Vagina (tissue), 2 donors: ENCODE measurements at regions not wholly inside any gene's neighbourhood (a gene's known extent, or its start where the extent isn't known, plus 50 kb on each side); places are given as distances from the start of the nearest gene placed in this dataset.

Experiments
- DNase-seq, 2 donors: peaks; one replicate each; pipeline ENCODE4 v3.0.0-alpha.2; 2017; ENCODE audit errors: extremely low spot score in 2 of 2
- H3K27ac ChIP-seq: fragments of 200-600 bp; sonication (generic); one replicate; pipeline ENCODE4 v1.5.1; 2019
- H3K27me3 ChIP-seq: fragments of 200-600 bp; sonication (generic); one replicate; pipeline ENCODE4 v1.5.1; 2019
- H3K36me3 ChIP-seq, 2 donors: fragments of 200-600 bp; sonication (generic); one replicate each; pipeline ENCODE4 v1.5.1; 2017 to 2019
- H3K4me1 ChIP-seq: fragments of 200-600 bp; sonication (generic); one replicate; pipeline ENCODE4 v1.5.1; 2019
- H3K4me3 ChIP-seq, 2 donors: fragments of 200-600 bp; sonication (generic); 1 replicate in 1 of 2; 2 replicates in 1 of 2; pipeline ENCODE4 v1.5.1; 2016 to 2019
- H3K9me3 ChIP-seq: fragments of 200-600 bp; sonication (generic); one replicate; pipeline ENCODE4 v1.5.1; 2019
- POLR2A ChIP-seq, 2 donors: fragments of 450-650 bp; IDR thresholded peaks; one replicate each; pipeline ENCODE4 v1.6.1; 2017; ENCODE audit warnings: antibody characterized with exemption in 2 of 2, mild to moderate bottlenecking in 2 of 2, moderate library complexity in 2 of 2
- POLR2AphosphoS5 ChIP-seq, 2 donors: sonication (generic); formaldehyde crosslinking; IDR thresholded peaks; one replicate each; pipeline ENCODE4 v1.9.0; 2017; ENCODE audit warnings: antibody characterized with exemption in 2 of 2, mild to moderate bottlenecking in 2 of 2, low read depth in 1 of 2; ENCODE audit not compliant: insufficient read depth in 1 of 2
- intact Hi-C: fragments of 100-400 bp; cut with DNase I; formaldehyde crosslinking; loops from one replicate; pipeline ENCODE4 v1.15.1; 2023
- TF ChIP-seq, protein P1 (sequence below), 3 experiments: fragments of 450-650 bp in 2 of 3; fragments of 200-600 bp in 1 of 3; sonication (generic) in 1 of 3; IDR thresholded peaks; one replicate each; pipeline ENCODE4 v1.5.1; 2017 to 2019; ENCODE audit warnings: antibody characterized with exemption in 3 of 3, mild to moderate bottlenecking in 2 of 3, moderate library complexity in 2 of 3

GRCh38 chr10:110413903-110414547, 83.7 kb upstream of the DUSP5 start:
- H3K9me3 ChIP-seq, result no peaks in the 10 kb centered on the region
- no peak for TF ChIP-seq POLR2AphosphoS5 (IDR thresholded peaks at IDR 0.05; ENCODE audit: insufficient read depth in 1 of 2, low read depth in 1 of 2)
- TF ChIP-seq POLR2A (IDR thresholded peaks at IDR 0.05), result no peak
- TF ChIP-seq, protein P1, sequence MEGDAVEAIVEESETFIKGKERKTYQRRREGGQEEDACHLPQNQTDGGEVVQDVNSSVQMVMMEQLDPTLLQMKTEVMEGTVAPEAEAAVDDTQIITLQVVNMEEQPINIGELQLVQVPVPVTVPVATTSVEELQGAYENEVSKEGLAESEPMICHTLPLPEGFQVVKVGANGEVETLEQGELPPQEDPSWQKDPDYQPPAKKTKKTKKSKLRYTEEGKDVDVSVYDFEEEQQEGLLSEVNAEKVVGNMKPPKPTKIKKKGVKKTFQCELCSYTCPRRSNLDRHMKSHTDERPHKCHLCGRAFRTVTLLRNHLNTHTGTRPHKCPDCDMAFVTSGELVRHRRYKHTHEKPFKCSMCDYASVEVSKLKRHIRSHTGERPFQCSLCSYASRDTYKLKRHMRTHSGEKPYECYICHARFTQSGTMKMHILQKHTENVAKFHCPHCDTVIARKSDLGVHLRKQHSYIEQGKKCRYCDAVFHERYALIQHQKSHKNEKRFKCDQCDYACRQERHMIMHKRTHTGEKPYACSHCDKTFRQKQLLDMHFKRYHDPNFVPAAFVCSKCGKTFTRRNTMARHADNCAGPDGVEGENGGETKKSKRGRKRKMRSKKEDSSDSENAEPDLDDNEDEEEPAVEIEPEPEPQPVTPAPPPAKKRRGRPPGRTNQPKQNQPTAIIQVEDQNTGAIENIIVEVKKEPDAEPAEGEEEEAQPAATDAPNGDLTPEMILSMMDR (IDR thresholded peaks at IDR 0.05), result no peak
- DNase-seq, result no peak
- H3K36me3 ChIP-seq, result no peaks in the 10 kb centered on the region
- intact Hi-C loops, result no loop called here
- no peaks in the 10 kb centered on the region for H3K27me3 ChIP-seq
- no peak overlapping the region for H3K4me3 ChIP-seq
- H3K4me1 ChIP-seq, result peaks cover 28% of the 10 kb centered on the region
- H3K27ac ChIP-seq, result no peak overlapping the region

DNA sequence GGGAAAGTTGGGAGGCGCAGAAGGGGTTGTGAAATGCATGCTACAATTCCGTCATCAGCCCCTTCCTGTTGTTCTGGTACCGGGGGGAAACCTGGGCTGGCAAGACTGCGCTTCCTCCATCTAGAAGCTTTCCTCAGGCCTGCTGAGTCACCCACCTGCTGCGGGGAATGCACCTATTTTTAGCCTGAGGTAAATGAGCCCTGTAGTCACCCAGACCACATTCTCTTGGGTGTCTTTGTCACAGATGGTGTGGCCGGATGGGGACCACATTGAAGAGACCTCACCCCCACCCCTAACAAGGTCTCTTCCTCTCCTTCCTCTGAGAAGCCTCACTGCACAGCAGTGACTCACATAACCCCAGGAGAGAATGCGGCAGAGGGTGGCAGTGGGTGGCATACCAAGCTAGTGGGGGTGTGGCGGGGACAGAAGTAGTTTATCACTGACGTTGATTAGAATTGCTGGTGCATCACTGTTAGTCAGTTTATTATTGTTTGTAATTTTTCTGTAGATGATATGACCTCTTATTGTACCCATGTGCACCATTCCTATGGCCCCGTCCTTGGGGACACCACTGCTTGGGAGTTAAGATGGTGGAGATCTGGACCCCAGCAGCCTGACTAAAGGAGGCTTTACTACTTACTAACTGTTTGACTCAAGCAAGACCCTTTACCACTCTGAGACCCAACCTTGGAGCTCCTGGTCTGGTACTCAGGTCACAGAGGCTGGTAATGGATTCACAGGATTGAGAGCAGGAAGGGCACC, 83.0 kb upstream of the DUSP5 start:
- Histone ChIP-seq H3K4me1 (peaks cover 28% of the 10 kb centered on the region), H3K27ac (no peak overlapping the region), H3K4me3 (no peak overlapping the region), H3K27me3 (no peaks in the 10 kb centered on the region), H3K9me3 (no peaks in the 10 kb centered on the region), H3K36me3 (no peaks in the 10 kb centered on the region)
- TF ChIP-seq POLR2AphosphoS5 (IDR thresholded peaks at IDR 0.05; ENCODE audit: insufficient read depth in 1 of 2, low read depth in 1 of 2), result no peak
- TF ChIP-seq, protein P1 (IDR thresholded peaks at IDR 0.05), result no peak
- no peak for TF ChIP-seq POLR2A (IDR thresholded peaks at IDR 0.05)
- intact Hi-C loops, result no loop called here
- DNase-seq, result no peak

GRCh38 chr10:110415809-110416208, 81.9 kb upstream of the DUSP5 start:
- no peaks in the 10 kb centered on the region for H3K9me3 ChIP-seq
- H3K27ac ChIP-seq, result no peak overlapping the region
- H3K36me3 ChIP-seq, result no peaks in the 10 kb centered on the region
- H3K4me3 ChIP-seq, result no peak overlapping the region
- TF ChIP-seq POLR2A (IDR thresholded peaks at IDR 0.05), result no peak
- no peak for TF ChIP-seq POLR2AphosphoS5 (IDR thresholded peaks at IDR 0.05; ENCODE audit: insufficient read depth in 1 of 2, low read depth in 1 of 2)
- TF ChIP-seq, protein P1 (IDR thresholded peaks at IDR 0.05), result no peak
- DNase-seq, result no peak
- H3K4me1 ChIP-seq, result peaks cover 19% of the 10 kb centered on the region
- no peaks in the 10 kb centered on the region for H3K27me3 ChIP-seq
- intact Hi-C loops, result no loop called here

- H3K27ac ChIP-seq, result no peak overlapping the region
- H3K36me3 ChIP-seq, result no peaks in the 10 kb centered on the region
- DNase-seq, result no peak
- H3K9me3 ChIP-seq, result no peaks in the 10 kb centered on the region
- no peak overlapping the region for H3K4me3 ChIP-seq
- intact Hi-C loops, result no loop called here
- H3K4me1 ChIP-seq, result peaks cover 12% of the 10 kb centered on the region
- no peaks in the 10 kb centered on the region for H3K27me3 ChIP-seq
- TF ChIP-seq POLR2AphosphoS5 (IDR thresholded peaks at IDR 0.05; ENCODE audit: insufficient read depth in 1 of 2, low read depth in 1 of 2) (peak; percentile 29 to 65), POLR2A (IDR thresholded peaks at IDR 0.05) (no peak)
Measured at GRCh38 chr10:110416776-110417711, 80.7 kb upstream of the DUSP5 start.

GRCh38 chr10:110418218-110418617, 79.5 kb upstream of the DUSP5 start:
- Histone ChIP-seq H3K9me3 (no peaks in the 10 kb centered on the region), H3K36me3 (no peaks in the 10 kb centered on the region), H3K27ac (no peak overlapping the region), H3K27me3 (no peaks in the 10 kb centered on the region), H3K4me1 (peaks cover 12% of the 10 kb centered on the region), H3K4me3 (no peak overlapping the region)
- TF ChIP-seq POLR2A (IDR thresholded peaks at IDR 0.05), result no peak
- TF ChIP-seq POLR2AphosphoS5 (IDR thresholded peaks at IDR 0.05; ENCODE audit: insufficient read depth in 1 of 2, low read depth in 1 of 2), result no peak
- TF ChIP-seq, protein P1 (IDR thresholded peaks at IDR 0.05), result no peak
- no peak for DNase-seq
- intact Hi-C loops, result no loop called here
